Keratinocyte (primary cell): ENCODE measurements at regions not wholly inside any gene's neighbourhood (a gene's known extent, or its start where the extent isn't known, plus 50 kb on each side); places are given as distances from the start of the nearest gene placed in this dataset.

Source experiments
- DNase-seq: peaks from one replicate; pipeline ENCODE4 v3.0.0-alpha.2; 2011; ENCODE audit warnings: low read depth, missing footprints, low spot score
- FAIRE-seq: peaks from 2 replicates; lab custom pipeline; 2011; peaks lifted over from hg19 to GRCh38; lab: Jason Lieb, UNC
- H2AFZ ChIP-seq: 2 replicates; pipeline ENCODE4 v1.6.0; 2012; ENCODE audit warnings: low read length, control low read depth, inconsistent platforms; ENCODE audit not compliant: control insufficient read depth
- H3K27ac ChIP-seq: 2 replicates; pipeline ENCODE4 v1.5.1; 2011; ENCODE audit warnings: low read length; ENCODE audit not compliant: control insufficient read depth, insufficient read depth
- H3K27me3 ChIP-seq: 3 replicates; pipeline ENCODE4 v1.6.0; 2011; ENCODE audit warnings: low read length; ENCODE audit not compliant: control insufficient read depth, insufficient read depth; ENCODE audit errors: extremely low read depth
- H3K36me3 ChIP-seq, 2 experiments: 2 replicates in 1 of 2; 3 replicates in 1 of 2; pipeline ENCODE4 v1.5.1; 2011; ENCODE audit warnings: low read length in 2 of 2, mild to moderate bottlenecking in 1 of 2; ENCODE audit not compliant: control insufficient read depth in 2 of 2, insufficient read depth in 2 of 2; ENCODE audit errors: extremely low read depth in 1 of 2
- H3K4me1 ChIP-seq: 3 replicates; pipeline ENCODE4 v1.5.1; 2011; ENCODE audit warnings: low read length; ENCODE audit not compliant: control insufficient read depth, insufficient read depth; ENCODE audit errors: extremely low read depth
- H3K4me2 ChIP-seq: 3 replicates; pipeline ENCODE4 v1.6.0; 2011; ENCODE audit warnings: low read depth, low read length; ENCODE audit not compliant: control insufficient read depth, insufficient read depth; ENCODE audit errors: extremely low read depth
- H3K4me3 ChIP-seq, 3 experiments: fragments of 200-600 bp in 1 of 3; sonication (generic) in 1 of 3; 2 replicates in 2 of 3; 3 replicates in 1 of 3; pipeline ENCODE4 v1.5.1; 2011 to 2016; ENCODE audit warnings: low read length in 3 of 3, mild to moderate bottlenecking in 3 of 3, control low read depth in 2 of 3, inconsistent platforms in 1 of 3, low read depth in 1 of 3, mixed read lengths in 1 of 3, mixed run types in 1 of 3, moderate library complexity in 1 of 3; ENCODE audit not compliant: control insufficient read depth in 2 of 3, insufficient read depth in 2 of 3; ENCODE audit errors: extremely low read depth in 1 of 3
- H3K79me2 ChIP-seq: 2 replicates; pipeline ENCODE4 v1.6.0; 2012; ENCODE audit warnings: low read length; ENCODE audit not compliant: control insufficient read depth, insufficient read depth
- H3K9ac ChIP-seq: 3 replicates; pipeline ENCODE4 v1.6.0; 2011; ENCODE audit warnings: low read length; ENCODE audit not compliant: control insufficient read depth, insufficient read depth; ENCODE audit errors: extremely low read depth
- H3K9me1 ChIP-seq: 3 replicates; pipeline ENCODE4 v1.6.0; 2011; ENCODE audit warnings: low read length; ENCODE audit not compliant: control insufficient read depth, insufficient read depth; ENCODE audit errors: extremely low read depth
- H3K9me3 ChIP-seq: 2 replicates; pipeline ENCODE4 v1.5.1; 2012; ENCODE audit warnings: low read depth, low read length; ENCODE audit not compliant: control insufficient read depth
- H4K20me1 ChIP-seq: 3 replicates; pipeline ENCODE4 v1.6.0; 2011; ENCODE audit warnings: low read length; ENCODE audit not compliant: control insufficient read depth, insufficient read depth; ENCODE audit errors: extremely low read depth
- EZH2 ChIP-seq: IDR thresholded peaks from one replicate; pipeline ENCODE4 v1.6.1; 2012; ENCODE audit warnings: inconsistent platforms, mild to moderate bottlenecking, low read length, moderate library complexity
- dilution Hi-C: fragments of 300-500 bp; cut with MboI; formaldehyde crosslinking; loops from one replicate; pipeline ENCODE4 v1.7.0; 2020; ENCODE audit warnings: low sequenced_read_pairs; ENCODE audit not compliant: extremely low pct_ligation_motif_present
- TF ChIP-seq, protein P1 (sequence below), 3 experiments: IDR thresholded peaks in 1 of 3; conservative IDR thresholded peaks in 1 of 3; optimal IDR thresholded peaks in 1 of 3; 2 replicates in 2 of 3; 3 replicates in 1 of 3; pipeline versions ENCODE3 to v1.5.1; 2011; ENCODE audit warnings: low read length in 3 of 3, mild to moderate bottlenecking in 3 of 3, moderate library complexity in 2 of 3, control low read depth in 1 of 3, inconsistent platforms in 1 of 3; ENCODE audit not compliant: insufficient read depth in 2 of 3; ENCODE audit errors: extremely low read depth in 1 of 3

DNA sequence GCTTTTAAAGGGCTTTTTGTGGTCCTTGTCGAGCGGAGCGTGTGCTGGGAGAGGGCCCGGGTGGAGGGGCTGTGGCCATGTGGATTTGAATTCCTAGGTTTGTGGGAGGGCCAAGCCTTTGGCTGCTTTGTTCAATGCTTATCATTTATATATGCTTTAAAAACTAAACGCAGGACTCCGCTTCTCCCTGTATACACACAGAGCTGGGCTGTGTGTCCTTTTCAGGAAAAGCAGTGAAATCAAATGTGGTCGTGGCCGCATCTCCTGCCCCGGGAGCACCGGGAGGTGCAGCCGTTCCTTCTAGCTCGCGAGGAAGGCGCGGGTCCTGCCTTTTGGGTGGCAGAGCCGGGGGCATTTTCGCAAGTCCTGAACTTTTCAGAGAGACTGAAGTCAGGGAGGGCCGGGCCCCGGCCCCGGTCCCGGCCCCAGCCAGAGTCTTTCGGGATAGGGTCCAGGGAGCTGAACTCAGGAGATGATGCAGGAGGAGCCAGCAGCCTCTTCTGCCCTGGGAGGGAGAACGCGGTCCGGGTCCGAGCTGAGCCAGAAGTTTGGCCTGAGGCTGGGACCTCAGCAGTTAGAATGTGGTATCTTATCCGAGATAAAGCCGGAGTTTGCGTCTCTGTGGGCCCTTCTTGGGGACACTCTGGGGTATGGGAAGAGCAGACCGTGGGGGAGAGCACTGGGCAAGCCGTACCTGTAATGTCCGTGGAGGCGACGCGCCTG, 158.8 kb downstream of the C9orf152 start:
- DNase-seq (no peak), FAIRE-seq (no peak)
- H3K79me2 ChIP-seq, result peaks cover 51% of the 10 kb centered on the region

DNA sequence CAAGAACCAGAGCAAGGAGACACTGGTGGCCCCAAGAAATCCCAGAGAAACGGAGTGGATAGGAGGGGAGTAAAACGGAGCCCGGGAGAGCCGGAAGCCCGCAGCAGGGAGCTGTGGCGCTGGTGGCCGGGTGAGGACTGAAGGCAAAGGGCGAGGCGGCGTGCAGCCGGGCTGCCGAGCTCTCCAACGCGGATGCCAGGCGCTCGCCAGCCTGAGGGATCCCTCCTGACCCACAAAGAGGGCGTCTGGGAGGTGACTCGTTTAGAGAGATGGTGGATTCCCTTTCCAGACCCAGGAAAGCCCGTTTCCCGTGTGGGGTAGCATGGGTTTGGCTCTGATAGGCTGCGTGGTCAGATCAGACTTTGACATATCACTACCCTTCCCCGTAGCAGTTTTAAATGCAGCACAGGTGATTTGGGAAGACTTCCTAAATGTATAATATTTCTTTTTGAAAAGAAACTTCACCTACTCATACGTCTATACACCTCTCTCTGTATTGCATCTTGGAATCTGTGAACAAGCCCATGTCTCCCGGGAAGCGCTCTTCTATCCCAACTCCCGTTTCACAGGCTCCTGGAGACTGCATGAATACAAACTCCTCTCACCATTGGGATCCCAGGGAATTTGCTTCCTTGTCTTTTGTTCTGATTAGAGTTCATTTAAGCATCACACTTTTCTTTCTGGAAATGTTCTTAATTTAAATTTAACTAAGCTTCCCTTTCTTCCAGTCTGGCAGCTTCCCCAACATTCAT, 158.1 kb downstream of the C9orf152 start:
- H3K9me1 ChIP-seq, result peaks cover 3% of the 10 kb centered on the region
- TF ChIP-seq, protein P1, sequence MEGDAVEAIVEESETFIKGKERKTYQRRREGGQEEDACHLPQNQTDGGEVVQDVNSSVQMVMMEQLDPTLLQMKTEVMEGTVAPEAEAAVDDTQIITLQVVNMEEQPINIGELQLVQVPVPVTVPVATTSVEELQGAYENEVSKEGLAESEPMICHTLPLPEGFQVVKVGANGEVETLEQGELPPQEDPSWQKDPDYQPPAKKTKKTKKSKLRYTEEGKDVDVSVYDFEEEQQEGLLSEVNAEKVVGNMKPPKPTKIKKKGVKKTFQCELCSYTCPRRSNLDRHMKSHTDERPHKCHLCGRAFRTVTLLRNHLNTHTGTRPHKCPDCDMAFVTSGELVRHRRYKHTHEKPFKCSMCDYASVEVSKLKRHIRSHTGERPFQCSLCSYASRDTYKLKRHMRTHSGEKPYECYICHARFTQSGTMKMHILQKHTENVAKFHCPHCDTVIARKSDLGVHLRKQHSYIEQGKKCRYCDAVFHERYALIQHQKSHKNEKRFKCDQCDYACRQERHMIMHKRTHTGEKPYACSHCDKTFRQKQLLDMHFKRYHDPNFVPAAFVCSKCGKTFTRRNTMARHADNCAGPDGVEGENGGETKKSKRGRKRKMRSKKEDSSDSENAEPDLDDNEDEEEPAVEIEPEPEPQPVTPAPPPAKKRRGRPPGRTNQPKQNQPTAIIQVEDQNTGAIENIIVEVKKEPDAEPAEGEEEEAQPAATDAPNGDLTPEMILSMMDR (optimal IDR thresholded peaks at IDR 0.05 in 1 of 3, IDR thresholded peaks at IDR 0.05 in 1 of 3, conservative IDR thresholded peaks at IDR 0.05 in 1 of 3; ENCODE audit: extremely low read depth in 1 of 3, insufficient read depth in 2 of 3, low read length in 3 of 3), result no peak
- TF ChIP-seq EZH2, result no peak
- peak overlapping the region; percentile 57 for H3K4me2 ChIP-seq
- peak overlapping the region; percentile 82 to 99 (median 96) for H3K4me3 ChIP-seq
- H3K9ac ChIP-seq, result peak overlapping the region; percentile 93
- no peak for DNase-seq
- dilution Hi-C loops, result loop anchor here (25.0 kb wide), 1 partner anchor 138 kb away; no protein-coding TSS in a partner anchor
- FAIRE-seq, result no peak
- no peaks in the 10 kb centered on the region for H3K9me3 ChIP-seq
- H2AFZ ChIP-seq, result no peak overlapping the region
- peaks cover 58% of the 10 kb centered on the region for H3K79me2 ChIP-seq
- peak overlapping the region; percentile 76 for H3K27ac ChIP-seq
- peaks cover 26% of the 10 kb centered on the region for H3K4me1 ChIP-seq
- no peaks in the 10 kb centered on the region for H3K27me3 ChIP-seq
- peaks cover 2 to 4% of the 10 kb centered on the region in 2 experiments for H3K36me3 ChIP-seq
- peaks cover 10% of the 10 kb centered on the region for H4K20me1 ChIP-seq

More for the DNA sequence above, 158.8 kb downstream of the C9orf152 start:
- Histone ChIP-seq H4K20me1 (peaks cover 7% of the 10 kb centered on the region), H3K9me3 (no peaks in the 10 kb centered on the region), H3K4me3 (peak overlapping the region; percentile 82 to 99 (median 96)), H3K27me3 (no peaks in the 10 kb centered on the region), H3K9me1 (peaks cover 3% of the 10 kb centered on the region), H2AFZ (peak overlapping the region; percentile 56), H3K36me3 (peaks cover 0 to 4% of the 10 kb centered on the region in 2 experiments), H3K4me1 (peaks cover 26% of the 10 kb centered on the region), H3K4me2 (peak overlapping the region; percentile 57), H3K27ac (peak overlapping the region; percentile 76), H3K9ac (peak overlapping the region; percentile 93)
- no peak for TF ChIP-seq EZH2
- TF ChIP-seq, protein P1 (optimal IDR thresholded peaks at IDR 0.05 in 1 of 3, IDR thresholded peaks at IDR 0.05 in 1 of 3, conservative IDR thresholded peaks at IDR 0.05 in 1 of 3; ENCODE audit: extremely low read depth in 1 of 3, insufficient read depth in 2 of 3, low read length in 3 of 3), result no peak
- dilution Hi-C loops, result no loop called here
